A673 (cell line): ENCODE measurements at regions not wholly inside any gene's neighbourhood (a gene's known extent, or its start where the extent isn't known, plus 50 kb on each side); places are given as distances from the start of the nearest gene placed in this dataset.

Experiments
- CTCF ChIP-seq: fragments of 300-800, 200-600 bp; sonication (generic); conservative IDR thresholded peaks from 2 replicates; pipeline ENCODE4 v1.5.1; 2017; ENCODE audit warnings: low read depth, mild to moderate bottlenecking, antibody characterized with exemption, low read length, moderate library complexity, mixed read lengths
- EZH2 ChIP-seq: fragments of 200-600 bp; sonication (generic); IDR thresholded peaks from 2 replicates; pipeline ENCODE4 v1.6.1; 2017; ENCODE audit warnings: borderline replicate concordance, low read depth, mild to moderate bottlenecking, mixed read lengths, antibody characterized with exemption, low read length; ENCODE audit not compliant: poor library complexity, severe bottlenecking

DNA sequence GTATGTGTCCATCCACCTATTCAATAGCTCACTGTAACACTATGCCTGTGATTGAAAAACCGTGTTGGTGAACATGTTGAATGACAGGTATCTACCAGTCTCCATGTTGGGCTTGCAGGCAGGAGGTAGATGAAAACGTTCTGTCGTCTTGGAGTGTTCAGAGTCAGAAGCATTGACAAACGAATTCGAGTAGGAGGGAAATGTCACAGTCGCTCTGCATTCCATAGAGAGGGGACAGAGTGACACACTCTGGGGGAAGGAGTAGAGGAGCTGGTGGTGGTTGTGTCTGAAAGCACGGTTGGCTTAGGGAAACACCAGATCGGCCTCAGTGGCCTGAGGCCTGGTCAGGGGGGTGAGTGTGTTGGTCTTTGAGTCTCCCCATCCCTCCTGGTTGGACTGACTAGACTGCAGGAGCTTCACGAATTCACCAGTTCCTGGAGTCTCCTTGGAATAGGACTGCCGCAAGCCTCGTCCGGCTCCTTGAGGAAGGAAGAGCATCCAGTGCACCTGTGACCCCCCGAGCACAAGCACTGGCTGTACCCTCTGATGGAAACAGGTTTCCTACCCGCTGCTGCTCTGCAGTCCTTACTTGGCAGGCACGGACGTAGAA is 105.0 kb upstream of the C1QTNF9B start:
- TF ChIP-seq CTCF (no peak), EZH2 (no peak)
